B cell (primary cell): ENCODE measurements at regions not wholly inside any gene's neighbourhood (a gene's known extent, or its start where the extent isn't known, plus 50 kb on each side); places are given as distances from the start of the nearest gene placed in this dataset.

ENCODE experiments used
- EZH2 ChIP-seq: IDR thresholded peaks from 2 replicates; pipeline ENCODE4 v1.6.1; 2012; ENCODE audit warnings: borderline replicate concordance, low read depth, mild to moderate bottlenecking, moderate library complexity, low read length; ENCODE audit not compliant: insufficient read depth, poor library complexity, severe bottlenecking
- TF ChIP-seq, protein P1 (sequence below): fragments of 200-600 bp; IDR thresholded peaks from one replicate; pipeline ENCODE4 v1.8.0; 2022; ENCODE audit warnings: antibody characterized with exemption, mild to moderate bottlenecking

DNA sequence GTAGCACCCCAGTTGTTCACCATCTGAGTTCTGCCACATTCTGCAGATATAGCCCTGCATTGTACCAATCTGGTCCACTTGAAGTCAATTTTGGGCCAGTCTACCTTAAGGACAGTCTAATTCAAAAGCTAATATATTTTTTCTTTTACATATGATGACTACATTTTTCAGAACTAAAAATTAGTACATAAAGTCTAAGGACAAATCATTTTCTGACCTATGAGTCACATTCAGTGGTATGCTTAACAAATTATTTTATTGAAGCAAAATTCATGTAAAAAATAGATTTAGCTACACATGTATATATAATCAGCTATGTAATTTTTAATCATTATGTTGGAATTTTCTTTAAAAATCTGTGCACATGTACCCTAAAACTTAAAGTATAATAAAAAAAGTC, 52.1 kb upstream of the IL12A start:
- TF ChIP-seq, protein P1, sequence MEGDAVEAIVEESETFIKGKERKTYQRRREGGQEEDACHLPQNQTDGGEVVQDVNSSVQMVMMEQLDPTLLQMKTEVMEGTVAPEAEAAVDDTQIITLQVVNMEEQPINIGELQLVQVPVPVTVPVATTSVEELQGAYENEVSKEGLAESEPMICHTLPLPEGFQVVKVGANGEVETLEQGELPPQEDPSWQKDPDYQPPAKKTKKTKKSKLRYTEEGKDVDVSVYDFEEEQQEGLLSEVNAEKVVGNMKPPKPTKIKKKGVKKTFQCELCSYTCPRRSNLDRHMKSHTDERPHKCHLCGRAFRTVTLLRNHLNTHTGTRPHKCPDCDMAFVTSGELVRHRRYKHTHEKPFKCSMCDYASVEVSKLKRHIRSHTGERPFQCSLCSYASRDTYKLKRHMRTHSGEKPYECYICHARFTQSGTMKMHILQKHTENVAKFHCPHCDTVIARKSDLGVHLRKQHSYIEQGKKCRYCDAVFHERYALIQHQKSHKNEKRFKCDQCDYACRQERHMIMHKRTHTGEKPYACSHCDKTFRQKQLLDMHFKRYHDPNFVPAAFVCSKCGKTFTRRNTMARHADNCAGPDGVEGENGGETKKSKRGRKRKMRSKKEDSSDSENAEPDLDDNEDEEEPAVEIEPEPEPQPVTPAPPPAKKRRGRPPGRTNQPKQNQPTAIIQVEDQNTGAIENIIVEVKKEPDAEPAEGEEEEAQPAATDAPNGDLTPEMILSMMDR: no peak
- no peak for TF ChIP-seq EZH2
